H9 (cell line): ENCODE measurements at regions not wholly inside any gene's neighbourhood (a gene's known extent, or its start where the extent isn't known, plus 50 kb on each side); places are given as distances from the start of the nearest gene placed in this dataset.
A peak's percentile ranks its signal among the peaks of the same experiment; 100 is the strongest.

Experiments used
- DNase-seq: peaks from one replicate; pipeline ENCODE4 v3.0.0-alpha.2; 2017
- H2AFZ ChIP-seq: one replicate; pipeline ENCODE4 v1.6.1; 2013; ENCODE audit warnings: mild to moderate bottlenecking, low read length, control low read depth, moderate library complexity
- H2AK5ac ChIP-seq: 2 replicates; pipeline ENCODE4 v1.6.1; 2013; ENCODE audit warnings: low read length, control low read depth, mixed read lengths; ENCODE audit not compliant: insufficient read length
- H2BK120ac ChIP-seq: one replicate; pipeline ENCODE4 v1.6.1; 2013; ENCODE audit warnings: low read depth, mild to moderate bottlenecking, low read length, control low read depth, inconsistent platforms; ENCODE audit not compliant: poor library complexity, severe bottlenecking
- H2BK12ac ChIP-seq: 2 replicates; pipeline ENCODE4 v1.6.1; 2013; ENCODE audit warnings: low read length, control low read depth, mixed read lengths, low read depth; ENCODE audit not compliant: insufficient read length
- H2BK15ac ChIP-seq: 2 replicates; pipeline ENCODE4 v1.6.1; 2013; ENCODE audit warnings: low read depth, low read length, control low read depth
- H2BK20ac ChIP-seq: one replicate; pipeline ENCODE4 v1.6.1; 2013; ENCODE audit warnings: low read depth, mild to moderate bottlenecking, low read length, control low read depth, inconsistent platforms; ENCODE audit not compliant: poor library complexity, severe bottlenecking
- H2BK5ac ChIP-seq: 2 replicates; pipeline ENCODE4 v1.6.1; 2013; ENCODE audit warnings: low read length, control low read depth, mixed read lengths; ENCODE audit not compliant: insufficient read length
- H3K14ac ChIP-seq: 2 replicates; pipeline ENCODE4 v1.6.1; 2013; ENCODE audit warnings: low read length, control low read depth; ENCODE audit not compliant: insufficient read depth
- H3K18ac ChIP-seq: 2 replicates; pipeline ENCODE4 v1.6.1; 2013; ENCODE audit warnings: low read depth, mild to moderate bottlenecking, mixed read lengths, low read length, control low read depth; ENCODE audit not compliant: insufficient read length
- H3K23ac ChIP-seq: 2 replicates; pipeline ENCODE4 v1.6.1; 2013; ENCODE audit warnings: low read length, control low read depth, mixed read lengths, low read depth; ENCODE audit not compliant: insufficient read length
- H3K23me2 ChIP-seq: 2 replicates; pipeline ENCODE4 v1.6.1; 2013; ENCODE audit warnings: low read depth, mild to moderate bottlenecking, mixed read lengths, low read length, control low read depth; ENCODE audit not compliant: insufficient read length, poor library complexity, severe bottlenecking
- H3K27ac ChIP-seq: 2 replicates; pipeline ENCODE4 v1.5.1; 2013; ENCODE audit warnings: low read length, control low read depth, mixed read lengths, low read depth; ENCODE audit not compliant: insufficient read length
- H3K27me3 ChIP-seq: 2 replicates; pipeline ENCODE4 v1.6.1; 2013; ENCODE audit warnings: low read length, control low read depth, inconsistent platforms; ENCODE audit not compliant: insufficient read depth
- H3K4ac ChIP-seq: 2 replicates; pipeline ENCODE4 v1.6.1; 2013; ENCODE audit warnings: low read depth, mild to moderate bottlenecking, control low read depth, inconsistent platforms, low read length, moderate library complexity
- H3K4me1 ChIP-seq: 2 replicates; pipeline ENCODE4 v1.6.1; 2013; ENCODE audit warnings: low read length, control low read depth, inconsistent platforms; ENCODE audit not compliant: insufficient read depth
- H3K4me2 ChIP-seq: 2 replicates; pipeline ENCODE4 v1.6.1; 2013; ENCODE audit warnings: low read length, control low read depth, mixed read lengths; ENCODE audit not compliant: insufficient read length, insufficient read depth
- H3K56ac ChIP-seq: 2 replicates; pipeline ENCODE4 v1.6.1; 2013; ENCODE audit warnings: low read depth, mild to moderate bottlenecking, mixed read lengths, low read length, control low read depth; ENCODE audit not compliant: insufficient read length
- H3K79me1 ChIP-seq: 2 replicates; pipeline ENCODE4 v1.6.1; 2013; ENCODE audit warnings: low read depth, mild to moderate bottlenecking, moderate library complexity, low read length, control low read depth, inconsistent platforms; ENCODE audit not compliant: insufficient read depth, poor library complexity, severe bottlenecking
- H3K79me2 ChIP-seq: 2 replicates; pipeline ENCODE4 v1.6.1; 2013; ENCODE audit warnings: low read length, control low read depth, inconsistent platforms; ENCODE audit not compliant: insufficient read depth
- H3K9ac ChIP-seq: 2 replicates; pipeline ENCODE4 v1.6.1; 2013; ENCODE audit warnings: low read length, control low read depth, mixed read lengths; ENCODE audit not compliant: insufficient read length; ENCODE audit errors: extremely low read depth
- H3K9me3 ChIP-seq: one replicate; pipeline ENCODE4 v1.6.1; 2013; ENCODE audit warnings: low read depth, low read length, inconsistent platforms; ENCODE audit not compliant: control insufficient read depth
- H3T11ph ChIP-seq: one replicate; pipeline ENCODE4 v1.6.1; 2013; ENCODE audit warnings: mild to moderate bottlenecking, low read length, control low read depth, inconsistent platforms
- H4K20me1 ChIP-seq: one replicate; pipeline ENCODE4 v1.6.1; 2013; ENCODE audit not compliant: control insufficient read depth, insufficient read length, insufficient read depth
- H4K5ac ChIP-seq: 2 replicates; pipeline ENCODE4 v1.6.1; 2013; ENCODE audit warnings: low read depth, mild to moderate bottlenecking, mixed read lengths, low read length, control low read depth; ENCODE audit not compliant: insufficient read length
- H4K8ac ChIP-seq: replicated peaks from 2 replicates; pipeline ENCODE4 v1.6.1; 2013; ENCODE audit warnings: low read length, control low read depth, mixed read lengths, low read depth; ENCODE audit not compliant: insufficient read length
- H4K91ac ChIP-seq: 2 replicates; pipeline ENCODE4 v1.6.1; 2013; ENCODE audit warnings: low read depth, mild to moderate bottlenecking, moderate library complexity, mixed read lengths, low read length, control low read depth; ENCODE audit not compliant: insufficient read length
- H3K27ac Mint-ChIP-seq, 3 experiments: 2 replicates in 2 of 3; 3 replicates in 1 of 3; pipeline ENCODE4 v1.8.0; 2020 to 2021; ENCODE audit warnings: mixed read lengths in 3 of 3, mild to moderate bottlenecking in 1 of 3, moderate library complexity in 1 of 3
- H3K27me3 Mint-ChIP-seq: 2 replicates; pipeline ENCODE4 v1.8.0; 2021; ENCODE audit warnings: low read depth, mild to moderate bottlenecking, moderate library complexity, mixed read lengths
- H3K36me3 Mint-ChIP-seq, 3 experiments: 2 replicates in 2 of 3; 3 replicates in 1 of 3; pipeline ENCODE4 v1.8.0; 2020 to 2021; ENCODE audit warnings: low read depth in 3 of 3, mixed read lengths in 3 of 3; ENCODE audit not compliant: insufficient read depth in 1 of 3
- H3K4me1 Mint-ChIP-seq, 2 experiments: 2 replicates each; pipeline ENCODE4 v1.8.0; 2020; ENCODE audit warnings: mixed read lengths in 2 of 2
- H3K4me3 Mint-ChIP-seq, 2 experiments: 2 replicates in 1 of 2; 3 replicates in 1 of 2; pipeline ENCODE4 v1.8.0; 2020 to 2021; ENCODE audit warnings: mild to moderate bottlenecking in 2 of 2, mixed read lengths in 2 of 2, moderate library complexity in 1 of 2
- H3K9me3 Mint-ChIP-seq, 2 experiments: 2 replicates in 1 of 2; 3 replicates in 1 of 2; pipeline ENCODE4 v1.8.0; 2020; ENCODE audit warnings: mild to moderate bottlenecking in 2 of 2, mixed read lengths in 2 of 2, moderate library complexity in 1 of 2
- WGBS: extraction: QIAGEN DNeasy Blood & Tissue Kit; methylation state at CpG from one replicate; pipeline ENCODE4 v1.1.7; 2013; ENCODE audit warnings: missing lambda C conversion rate, low lambda C conversion rate, mixed read lengths; ENCODE audit not compliant: insufficient read length; ENCODE audit errors: extremely low coverage; 5-methylcytosine and 5-hydroxymethylcytosine counted together
- TF ChIP-seq, protein P1 (sequence below): fragments of 200-600 bp; sonication (generic); conservative IDR thresholded peaks from 3 replicates; pipeline ENCODE4 v1.8.0; 2021; ENCODE audit warnings: antibody characterized with exemption, mild to moderate bottlenecking

DNA sequence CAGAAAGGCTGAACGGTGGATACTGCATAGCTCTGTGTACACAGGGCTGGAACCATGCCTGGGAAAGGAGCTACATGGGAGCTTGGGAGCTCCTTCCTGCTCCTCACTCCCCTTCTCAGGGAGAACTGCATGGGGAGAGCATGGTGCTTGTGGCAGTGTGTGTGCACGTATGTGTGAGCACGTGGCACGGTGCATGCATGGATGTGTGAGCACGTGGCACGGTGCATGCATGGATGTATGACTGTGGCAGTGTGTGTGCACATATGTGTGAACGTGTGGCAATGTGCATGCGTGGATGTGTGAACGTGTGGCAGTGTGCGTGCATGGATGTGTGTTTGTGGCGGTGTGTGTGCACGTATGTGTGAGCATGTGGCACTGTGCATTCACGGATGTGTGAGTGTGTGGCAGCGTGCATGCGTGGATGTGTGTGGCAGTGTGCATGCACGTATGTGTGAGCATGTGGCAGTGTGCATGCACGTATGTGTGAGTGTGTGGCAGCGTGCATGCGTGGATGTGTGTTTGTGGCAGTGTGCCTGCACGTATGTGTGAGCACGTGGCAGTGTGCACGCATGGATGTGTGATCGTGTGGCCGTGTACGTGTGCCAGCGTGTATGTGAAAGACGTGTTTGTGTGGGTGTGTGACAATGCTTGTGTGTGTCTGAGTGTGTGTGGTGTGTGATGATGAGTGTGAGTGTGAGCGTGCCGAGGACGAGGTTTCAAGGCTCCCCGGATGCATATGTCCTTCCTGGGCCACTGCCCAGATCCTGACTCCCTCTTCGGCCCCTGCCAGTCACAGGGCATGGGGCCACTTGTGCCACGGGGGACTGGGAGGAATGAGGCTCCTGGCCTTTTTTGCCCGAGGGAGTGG lies 52.4 kb upstream of the JPH3 start:
- Mint-ChIP-seq H3K4me3 (peak overlapping the region in 1 of 2 experiments; percentile 4; a peak in 1 of 5 replicates), H3K27ac (peak overlapping the region in 1 of 3 experiments; percentile 90; a peak in 1 of 7 replicates), H3K4me1 (peaks cover 7% of the 10 kb centered on the region in 2 experiments; a peak in 2 of 4 replicates), H3K27me3 (peaks cover 27% of the 10 kb centered on the region), H3K9me3 (peaks cover 12 to 14% of the 10 kb centered on the region in 2 experiments), H3K36me3 (peaks cover 7 to 14% (median 8%) of the 10 kb centered on the region in 3 experiments; a peak in 5 of 7 replicates)
- TF ChIP-seq, protein P1, sequence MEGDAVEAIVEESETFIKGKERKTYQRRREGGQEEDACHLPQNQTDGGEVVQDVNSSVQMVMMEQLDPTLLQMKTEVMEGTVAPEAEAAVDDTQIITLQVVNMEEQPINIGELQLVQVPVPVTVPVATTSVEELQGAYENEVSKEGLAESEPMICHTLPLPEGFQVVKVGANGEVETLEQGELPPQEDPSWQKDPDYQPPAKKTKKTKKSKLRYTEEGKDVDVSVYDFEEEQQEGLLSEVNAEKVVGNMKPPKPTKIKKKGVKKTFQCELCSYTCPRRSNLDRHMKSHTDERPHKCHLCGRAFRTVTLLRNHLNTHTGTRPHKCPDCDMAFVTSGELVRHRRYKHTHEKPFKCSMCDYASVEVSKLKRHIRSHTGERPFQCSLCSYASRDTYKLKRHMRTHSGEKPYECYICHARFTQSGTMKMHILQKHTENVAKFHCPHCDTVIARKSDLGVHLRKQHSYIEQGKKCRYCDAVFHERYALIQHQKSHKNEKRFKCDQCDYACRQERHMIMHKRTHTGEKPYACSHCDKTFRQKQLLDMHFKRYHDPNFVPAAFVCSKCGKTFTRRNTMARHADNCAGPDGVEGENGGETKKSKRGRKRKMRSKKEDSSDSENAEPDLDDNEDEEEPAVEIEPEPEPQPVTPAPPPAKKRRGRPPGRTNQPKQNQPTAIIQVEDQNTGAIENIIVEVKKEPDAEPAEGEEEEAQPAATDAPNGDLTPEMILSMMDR = no peak
- H3K4me1 ChIP-seq = no peaks in the 10 kb centered on the region
- H2BK120ac ChIP-seq = no peak overlapping the region
- no peak overlapping the region for H3K56ac ChIP-seq
- no peak overlapping the region for H3K27ac ChIP-seq
- H2AK5ac ChIP-seq = no peak overlapping the region
- DNase-seq = no peak
- H2BK20ac ChIP-seq = no peak overlapping the region
- H3K9ac ChIP-seq = no peak overlapping the region
- 100% methylated on average over 2 of the region's 34 CpGs for WGBS
- no peaks in the 10 kb centered on the region for H3K23me2 ChIP-seq
- H2BK5ac ChIP-seq = no peak overlapping the region
- no peak overlapping the region for H2AFZ ChIP-seq
- H2BK12ac ChIP-seq = no peak overlapping the region
- H3K23ac ChIP-seq = peak overlapping the region; percentile 2
- no peak overlapping the region for H4K8ac ChIP-seq
- H3K14ac ChIP-seq = no peak overlapping the region
- H3K79me1 ChIP-seq = no peaks in the 10 kb centered on the region
- H3K9me3 ChIP-seq = no peaks in the 10 kb centered on the region
- no peak overlapping the region for H3K4me2 ChIP-seq
- no peaks in the 10 kb centered on the region for H4K20me1 ChIP-seq
- no peak overlapping the region for H2BK15ac ChIP-seq
- no peak overlapping the region for H3K4ac ChIP-seq
- no peak overlapping the region for H4K91ac ChIP-seq
- H3K18ac ChIP-seq = no peak overlapping the region
- no peak overlapping the region for H3T11ph ChIP-seq
- H3K27me3 ChIP-seq = no peaks in the 10 kb centered on the region
- no peak overlapping the region for H4K5ac ChIP-seq
- no peaks in the 10 kb centered on the region for H3K79me2 ChIP-seq
